ENCODE measurements at regions not wholly inside any gene's neighbourhood (a gene's known extent, or its start where the extent isn't known, plus 50 kb on each side); places are given as distances from the start of the nearest gene placed in this dataset.

DNA sequence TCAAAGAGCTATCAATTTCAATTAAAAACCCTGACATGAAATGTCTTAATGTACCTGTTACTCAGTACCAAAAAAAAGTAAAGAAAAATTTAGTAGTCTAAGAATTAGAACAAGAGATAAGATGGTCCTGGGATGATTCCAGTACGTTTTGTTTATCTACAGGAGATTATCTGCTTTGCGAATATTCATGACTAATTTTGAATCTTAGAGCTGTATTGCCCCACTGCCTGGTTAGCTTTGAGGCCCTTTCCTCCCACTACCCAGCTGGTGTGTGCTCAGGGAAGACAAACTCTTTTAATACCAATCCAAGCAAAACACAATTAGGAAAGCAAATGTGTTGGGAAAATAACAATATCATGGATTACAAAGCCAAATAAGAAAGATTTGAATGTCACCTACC, 263.5 kb downstream of the FOXG1 start:
- Histone ChIP-seq H3K4me3 (ENCODE audit: low read depth, low read length) (no peak overlapping the region), H3K27ac (no peak overlapping the region), H3K27me3 (replicated peaks) (no peaks in the 10 kb centered on the region), H3K36me3 (replicated peaks) (no peaks in the 10 kb centered on the region)
- no peak for DNase-seq
- TF ChIP-seq, protein P1, sequence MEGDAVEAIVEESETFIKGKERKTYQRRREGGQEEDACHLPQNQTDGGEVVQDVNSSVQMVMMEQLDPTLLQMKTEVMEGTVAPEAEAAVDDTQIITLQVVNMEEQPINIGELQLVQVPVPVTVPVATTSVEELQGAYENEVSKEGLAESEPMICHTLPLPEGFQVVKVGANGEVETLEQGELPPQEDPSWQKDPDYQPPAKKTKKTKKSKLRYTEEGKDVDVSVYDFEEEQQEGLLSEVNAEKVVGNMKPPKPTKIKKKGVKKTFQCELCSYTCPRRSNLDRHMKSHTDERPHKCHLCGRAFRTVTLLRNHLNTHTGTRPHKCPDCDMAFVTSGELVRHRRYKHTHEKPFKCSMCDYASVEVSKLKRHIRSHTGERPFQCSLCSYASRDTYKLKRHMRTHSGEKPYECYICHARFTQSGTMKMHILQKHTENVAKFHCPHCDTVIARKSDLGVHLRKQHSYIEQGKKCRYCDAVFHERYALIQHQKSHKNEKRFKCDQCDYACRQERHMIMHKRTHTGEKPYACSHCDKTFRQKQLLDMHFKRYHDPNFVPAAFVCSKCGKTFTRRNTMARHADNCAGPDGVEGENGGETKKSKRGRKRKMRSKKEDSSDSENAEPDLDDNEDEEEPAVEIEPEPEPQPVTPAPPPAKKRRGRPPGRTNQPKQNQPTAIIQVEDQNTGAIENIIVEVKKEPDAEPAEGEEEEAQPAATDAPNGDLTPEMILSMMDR (IDR thresholded peaks at IDR 0.05; ENCODE audit: low read depth, low read length, missing control alignments), result no peak
- in situ Hi-C loops (cut with HindIII; ENCODE audit: low pct_ligation_motif_present, low sequenced_read_pairs), result no loop called here

DNA sequence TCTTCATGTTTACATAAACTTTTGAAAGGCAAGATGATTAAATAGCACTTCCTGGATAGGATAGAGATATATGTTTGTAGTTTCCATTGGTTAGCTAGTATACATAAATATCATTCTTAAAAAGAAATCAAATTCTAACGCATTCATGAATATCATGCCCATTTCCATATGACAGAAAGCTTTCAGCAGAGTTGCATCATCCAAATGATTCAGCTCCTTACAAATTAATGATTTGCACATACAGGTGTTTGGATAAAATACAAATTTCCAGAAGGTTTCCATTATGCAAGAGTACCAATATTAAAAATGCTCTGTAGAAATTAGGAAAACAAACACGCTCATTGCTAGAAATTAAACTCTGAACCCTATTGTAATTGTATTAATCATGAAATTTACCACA, 264.4 kb downstream of the FOXG1 start:
- no peaks in the 10 kb centered on the region for H3K36me3 ChIP-seq (replicated peaks)
- H3K4me3 ChIP-seq (ENCODE audit: low read depth, low read length), result no peak overlapping the region
- no peak overlapping the region for H3K27ac ChIP-seq
- TF ChIP-seq, protein P1 (IDR thresholded peaks at IDR 0.05; ENCODE audit: low read depth, low read length, missing control alignments), result no peak
- in situ Hi-C loops (cut with HindIII; ENCODE audit: low pct_ligation_motif_present, low sequenced_read_pairs), result no loop called here
- H3K27me3 ChIP-seq (replicated peaks), result no peaks in the 10 kb centered on the region
- DNase-seq, result no peak

DNA sequence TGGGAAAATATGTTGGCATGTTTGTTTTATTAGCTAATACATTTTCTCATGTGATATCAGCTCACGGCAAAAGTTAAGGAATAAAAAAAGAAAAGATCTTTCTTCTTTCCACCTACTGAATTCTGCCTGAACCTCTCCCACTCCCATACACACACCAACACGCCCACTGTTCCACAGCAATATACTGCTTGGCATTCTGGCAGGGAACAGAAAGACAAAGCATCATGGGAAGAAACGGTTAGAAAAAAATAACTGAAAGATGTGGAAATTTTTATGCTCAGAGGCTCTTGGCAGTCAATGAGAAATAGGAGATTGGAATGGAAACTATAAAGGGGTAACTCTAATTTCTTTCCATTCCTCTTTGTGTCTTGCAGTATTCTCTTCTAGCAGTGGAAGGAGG, 268.5 kb downstream of the FOXG1 start:
- no peak for DNase-seq
- H3K27ac ChIP-seq, result no peak overlapping the region
- TF ChIP-seq, protein P1 (IDR thresholded peaks at IDR 0.05; ENCODE audit: low read depth, low read length, missing control alignments), result no peak
- no peaks in the 10 kb centered on the region for H3K27me3 ChIP-seq (replicated peaks)
- in situ Hi-C loops (cut with HindIII; ENCODE audit: low pct_ligation_motif_present, low sequenced_read_pairs), result no loop called here
- H3K36me3 ChIP-seq (replicated peaks), result no peaks in the 10 kb centered on the region
- H3K4me3 ChIP-seq (ENCODE audit: low read depth, low read length), result no peak overlapping the region

DNA sequence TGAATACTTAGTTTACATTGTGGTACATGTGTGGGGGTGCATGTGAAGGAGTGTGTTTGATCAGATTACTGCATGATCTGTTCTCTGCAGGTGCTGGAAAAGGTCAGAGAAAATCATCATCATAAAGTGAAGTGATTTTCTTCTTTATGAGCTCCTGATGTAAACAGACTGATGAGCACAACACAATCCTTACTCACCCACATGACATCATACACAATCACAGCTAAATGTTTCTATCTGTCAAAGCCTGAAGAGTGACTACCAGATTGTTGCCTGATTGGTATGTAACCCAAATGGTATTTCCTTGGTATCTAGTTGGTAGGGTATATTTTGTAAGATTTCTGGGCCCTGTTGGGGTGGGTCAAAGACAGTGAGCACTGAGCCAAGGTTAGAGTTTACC, 270.8 kb downstream of the FOXG1 start:
- TF ChIP-seq, protein P1 (IDR thresholded peaks at IDR 0.05; ENCODE audit: low read depth, low read length, missing control alignments), result no peak

DNA sequence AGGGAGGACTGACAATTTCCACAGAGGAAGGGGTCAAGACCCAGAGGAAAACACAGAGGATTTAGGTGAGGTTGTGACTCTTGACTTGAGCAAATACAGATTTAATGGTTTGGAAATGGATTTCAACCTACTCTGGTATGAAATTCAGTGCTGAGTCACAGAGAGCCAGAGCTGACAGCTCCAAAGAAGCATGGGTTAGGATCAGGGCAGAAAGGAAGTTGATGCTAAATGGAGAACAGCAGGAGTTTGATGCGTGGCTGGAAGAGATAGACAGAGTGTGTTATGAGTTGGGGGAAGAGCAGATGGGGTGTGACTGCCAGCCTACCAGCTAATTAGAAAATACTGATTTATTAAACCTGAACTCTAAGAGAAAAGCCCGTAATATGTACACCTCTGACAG, 272.6 kb downstream of the FOXG1 start:
- in situ Hi-C loops (cut with HindIII; ENCODE audit: low pct_ligation_motif_present, low sequenced_read_pairs), result no loop called here
- H3K27me3 ChIP-seq (replicated peaks), result no peaks in the 10 kb centered on the region
- TF ChIP-seq, protein P1 (IDR thresholded peaks at IDR 0.05; ENCODE audit: low read depth, low read length, missing control alignments), result no peak

More for the DNA sequence above, 270.8 kb downstream of the FOXG1 start:
- in situ Hi-C loops (cut with HindIII; ENCODE audit: low pct_ligation_motif_present, low sequenced_read_pairs), result no loop called here
- Histone ChIP-seq H3K27me3 (replicated peaks) (no peaks in the 10 kb centered on the region), H3K27ac (no peak overlapping the region), H3K36me3 (replicated peaks) (no peaks in the 10 kb centered on the region), H3K4me3 (ENCODE audit: low read depth, low read length) (no peak overlapping the region)
- DNase-seq, result no peak

DNA sequence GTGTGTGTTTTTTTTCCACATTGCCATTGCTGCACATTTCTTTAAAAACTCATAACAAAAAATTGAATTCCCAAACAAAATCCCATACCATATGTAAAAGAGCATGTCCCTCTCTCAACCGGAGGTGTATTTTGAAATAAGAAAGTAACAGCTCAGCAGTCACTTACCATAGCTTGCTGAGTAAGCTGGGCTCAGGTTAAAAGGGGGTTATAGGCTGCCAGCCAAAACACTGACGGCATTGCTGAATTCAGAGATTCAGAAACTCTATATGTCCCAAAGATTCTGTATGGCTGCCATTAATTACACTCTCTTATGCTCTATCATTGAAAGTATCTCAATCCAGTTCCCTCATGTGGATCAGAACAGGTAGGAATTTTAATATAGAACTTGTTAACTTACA, 276.0 kb downstream of the FOXG1 start:
- Histone ChIP-seq H3K27me3 (replicated peaks) (no peaks in the 10 kb centered on the region), H3K4me3 (ENCODE audit: low read depth, low read length) (no peak overlapping the region), H3K27ac (no peak overlapping the region), H3K36me3 (replicated peaks) (no peaks in the 10 kb centered on the region)
- DNase-seq, result no peak
- in situ Hi-C loops (cut with HindIII; ENCODE audit: low pct_ligation_motif_present, low sequenced_read_pairs), result no loop called here
- TF ChIP-seq, protein P1 (IDR thresholded peaks at IDR 0.05; ENCODE audit: low read depth, low read length, missing control alignments), result no peak

More for the DNA sequence above, 272.6 kb downstream of the FOXG1 start:
- H3K27ac ChIP-seq, result no peak overlapping the region
- DNase-seq, result no peak
- no peak overlapping the region for H3K4me3 ChIP-seq (ENCODE audit: low read depth, low read length)
- no peaks in the 10 kb centered on the region for H3K36me3 ChIP-seq (replicated peaks)

Measured in brain microvascular endothelial cell (primary cell).